ENCODE measurements at regions not wholly inside any gene's neighbourhood (a gene's known extent, or its start where the extent isn't known, plus 50 kb on each side); places are given as distances from the start of the nearest gene placed in this dataset.

GRCh38 chr2:16190446-16191270 is 250.3 kb downstream of the MYCN start:
- TF ChIP-seq, protein P1, sequence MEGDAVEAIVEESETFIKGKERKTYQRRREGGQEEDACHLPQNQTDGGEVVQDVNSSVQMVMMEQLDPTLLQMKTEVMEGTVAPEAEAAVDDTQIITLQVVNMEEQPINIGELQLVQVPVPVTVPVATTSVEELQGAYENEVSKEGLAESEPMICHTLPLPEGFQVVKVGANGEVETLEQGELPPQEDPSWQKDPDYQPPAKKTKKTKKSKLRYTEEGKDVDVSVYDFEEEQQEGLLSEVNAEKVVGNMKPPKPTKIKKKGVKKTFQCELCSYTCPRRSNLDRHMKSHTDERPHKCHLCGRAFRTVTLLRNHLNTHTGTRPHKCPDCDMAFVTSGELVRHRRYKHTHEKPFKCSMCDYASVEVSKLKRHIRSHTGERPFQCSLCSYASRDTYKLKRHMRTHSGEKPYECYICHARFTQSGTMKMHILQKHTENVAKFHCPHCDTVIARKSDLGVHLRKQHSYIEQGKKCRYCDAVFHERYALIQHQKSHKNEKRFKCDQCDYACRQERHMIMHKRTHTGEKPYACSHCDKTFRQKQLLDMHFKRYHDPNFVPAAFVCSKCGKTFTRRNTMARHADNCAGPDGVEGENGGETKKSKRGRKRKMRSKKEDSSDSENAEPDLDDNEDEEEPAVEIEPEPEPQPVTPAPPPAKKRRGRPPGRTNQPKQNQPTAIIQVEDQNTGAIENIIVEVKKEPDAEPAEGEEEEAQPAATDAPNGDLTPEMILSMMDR (IDR thresholded peaks at IDR 0.05), result no peak
- no peak for TF ChIP-seq ZFX (IDR thresholded peaks at IDR 0.05; ENCODE audit: borderline replicate concordance)

Data from 22Rv1 (cell line).